OCI-LY3 (cell line): ENCODE measurements at regions not wholly inside any gene's neighbourhood (a gene's known extent, or its start where the extent isn't known, plus 50 kb on each side); places are given as distances from the start of the nearest gene placed in this dataset.

Source experiments
- EZH2phosphoT487 ChIP-seq: fragments of 200-600 bp; shearing (Covaris generic); IDR thresholded peaks from 2 replicates; pipeline ENCODE4 v1.6.1; 2018; ENCODE audit warnings: antibody characterized with exemption, mixed run types, low read depth
- TF ChIP-seq, protein P1 (sequence below): fragments of 200-600, 300-600 bp; sonication (generic); IDR thresholded peaks from 2 replicates; pipeline ENCODE4 v1.5.1; 2014; ENCODE audit warnings: antibody characterized with exemption, low read length, low read depth

DNA sequence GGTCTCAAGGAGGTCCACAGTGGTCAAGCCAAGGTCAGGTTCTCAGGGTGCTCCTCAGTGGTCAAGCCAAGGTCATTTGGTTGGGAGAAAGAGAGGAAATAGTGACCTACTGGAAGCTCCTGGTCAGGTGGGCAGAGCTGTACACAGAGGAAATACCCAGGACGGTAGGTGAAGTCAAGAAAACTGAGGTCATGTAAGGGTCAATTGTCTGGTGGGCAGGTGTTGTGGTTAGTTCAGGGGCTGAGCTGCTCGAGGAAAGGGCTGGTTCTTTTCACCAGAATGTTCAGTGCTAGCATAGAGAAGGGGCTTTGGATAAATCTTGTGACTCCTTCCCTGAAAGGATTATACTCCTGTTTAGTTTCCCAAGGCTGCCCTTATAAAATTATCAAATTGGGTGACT is 540.5 kb downstream of the VRK1 start:
- TF ChIP-seq, protein P1, sequence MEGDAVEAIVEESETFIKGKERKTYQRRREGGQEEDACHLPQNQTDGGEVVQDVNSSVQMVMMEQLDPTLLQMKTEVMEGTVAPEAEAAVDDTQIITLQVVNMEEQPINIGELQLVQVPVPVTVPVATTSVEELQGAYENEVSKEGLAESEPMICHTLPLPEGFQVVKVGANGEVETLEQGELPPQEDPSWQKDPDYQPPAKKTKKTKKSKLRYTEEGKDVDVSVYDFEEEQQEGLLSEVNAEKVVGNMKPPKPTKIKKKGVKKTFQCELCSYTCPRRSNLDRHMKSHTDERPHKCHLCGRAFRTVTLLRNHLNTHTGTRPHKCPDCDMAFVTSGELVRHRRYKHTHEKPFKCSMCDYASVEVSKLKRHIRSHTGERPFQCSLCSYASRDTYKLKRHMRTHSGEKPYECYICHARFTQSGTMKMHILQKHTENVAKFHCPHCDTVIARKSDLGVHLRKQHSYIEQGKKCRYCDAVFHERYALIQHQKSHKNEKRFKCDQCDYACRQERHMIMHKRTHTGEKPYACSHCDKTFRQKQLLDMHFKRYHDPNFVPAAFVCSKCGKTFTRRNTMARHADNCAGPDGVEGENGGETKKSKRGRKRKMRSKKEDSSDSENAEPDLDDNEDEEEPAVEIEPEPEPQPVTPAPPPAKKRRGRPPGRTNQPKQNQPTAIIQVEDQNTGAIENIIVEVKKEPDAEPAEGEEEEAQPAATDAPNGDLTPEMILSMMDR, result no peak
- TF ChIP-seq EZH2phosphoT487, result no peak
